ENCODE measurements at regions not wholly inside any gene's neighbourhood (a gene's known extent, or its start where the extent isn't known, plus 50 kb on each side); places are given as distances from the start of the nearest gene placed in this dataset.

GRCh38 chr10:4473977-4474376, 352.0 kb upstream of the AKR1E2 start:
- Histone ChIP-seq H3K36me3 (ENCODE audit: insufficient read depth, low read length) (no peaks in the 10 kb centered on the region), H3K27me3 (ENCODE audit: control insufficient read depth, insufficient read depth, low read length) (no peaks in the 10 kb centered on the region), H3K4me1 (ENCODE audit: control insufficient read depth, insufficient read depth, low read length) (peaks cover 6% of the 10 kb centered on the region), H3K4me2 (ENCODE audit: low read length) (no peak overlapping the region), H3K9ac (ENCODE audit: low read depth, low read length) (no peak overlapping the region), H3K4me3 (ENCODE audit: low read length) (no peak overlapping the region), H3K9me3 (replicated peaks; ENCODE audit: low read length) (no peaks in the 10 kb centered on the region)

- H3K9me3 ChIP-seq (replicated peaks; ENCODE audit: low read length) = no peaks in the 10 kb centered on the region
- no peaks in the 10 kb centered on the region for H3K27me3 ChIP-seq (ENCODE audit: control insufficient read depth, insufficient read depth, low read length)
- no peak overlapping the region for H3K4me2 ChIP-seq (ENCODE audit: low read length)
- no peaks in the 10 kb centered on the region for H3K36me3 ChIP-seq (ENCODE audit: insufficient read depth, low read length)
- peaks cover 6% of the 10 kb centered on the region for H3K4me1 ChIP-seq (ENCODE audit: control insufficient read depth, insufficient read depth, low read length)
- no peak overlapping the region for H3K9ac ChIP-seq (ENCODE audit: low read depth, low read length)
- no peak overlapping the region for H3K4me3 ChIP-seq (ENCODE audit: low read length)
These were observed 353.7 kb upstream of the AKR1E2 start for GRCh38 chr10:4472190-4472904.

- Histone ChIP-seq H3K4me3 (ENCODE audit: low read length) (no peak overlapping the region), H3K9me3 (replicated peaks; ENCODE audit: low read length) (no peaks in the 10 kb centered on the region), H3K9ac (ENCODE audit: low read depth, low read length) (no peak overlapping the region), H3K36me3 (ENCODE audit: insufficient read depth, low read length) (no peaks in the 10 kb centered on the region), H3K27me3 (ENCODE audit: control insufficient read depth, insufficient read depth, low read length) (no peaks in the 10 kb centered on the region), H3K4me1 (ENCODE audit: control insufficient read depth, insufficient read depth, low read length) (peaks cover 6% of the 10 kb centered on the region), H3K4me2 (ENCODE audit: low read length) (peak overlapping the region; percentile 26)
These were observed 355.7 kb upstream of the AKR1E2 start for GRCh38 chr10:4470231-4470835.

- Histone ChIP-seq H3K9me3 (replicated peaks; ENCODE audit: low read length) (no peaks in the 10 kb centered on the region), H3K4me2 (ENCODE audit: low read length) (no peak overlapping the region), H3K27me3 (ENCODE audit: control insufficient read depth, insufficient read depth, low read length) (no peaks in the 10 kb centered on the region), H3K4me1 (ENCODE audit: control insufficient read depth, insufficient read depth, low read length) (peaks cover 6% of the 10 kb centered on the region), H3K9ac (ENCODE audit: low read depth, low read length) (no peak overlapping the region), H3K36me3 (ENCODE audit: insufficient read depth, low read length) (no peaks in the 10 kb centered on the region), H3K4me3 (ENCODE audit: low read length) (no peak overlapping the region)
These were observed 358.5 kb upstream of the AKR1E2 start for GRCh38 chr10:4467481-4467880.

- Histone ChIP-seq H3K4me2 (ENCODE audit: low read length) (no peak overlapping the region), H3K4me1 (ENCODE audit: control insufficient read depth, insufficient read depth, low read length) (no peaks in the 10 kb centered on the region), H3K9me3 (replicated peaks; ENCODE audit: low read length) (no peaks in the 10 kb centered on the region), H3K4me3 (ENCODE audit: low read length) (no peak overlapping the region), H3K36me3 (ENCODE audit: insufficient read depth, low read length) (no peaks in the 10 kb centered on the region), H3K27me3 (ENCODE audit: control insufficient read depth, insufficient read depth, low read length) (no peaks in the 10 kb centered on the region), H3K9ac (ENCODE audit: low read depth, low read length) (no peak overlapping the region)
These were observed 365.7 kb upstream of the AKR1E2 start for GRCh38 chr10:4460267-4460666.

- H3K4me3 ChIP-seq (ENCODE audit: low read length) = no peak overlapping the region
- no peaks in the 10 kb centered on the region for H3K27me3 ChIP-seq (ENCODE audit: control insufficient read depth, insufficient read depth, low read length)
- H3K4me2 ChIP-seq (ENCODE audit: low read length) = no peak overlapping the region
- no peak overlapping the region for H3K9ac ChIP-seq (ENCODE audit: low read depth, low read length)
- no peaks in the 10 kb centered on the region for H3K4me1 ChIP-seq (ENCODE audit: control insufficient read depth, insufficient read depth, low read length)
- H3K36me3 ChIP-seq (ENCODE audit: insufficient read depth, low read length) = no peaks in the 10 kb centered on the region
- no peaks in the 10 kb centered on the region for H3K9me3 ChIP-seq (replicated peaks; ENCODE audit: low read length)
These were observed 366.5 kb upstream of the AKR1E2 start for GRCh38 chr10:4459531-4459930.

GRCh38 chr10:4457597-4457996, 368.4 kb upstream of the AKR1E2 start:
- no peak overlapping the region for H3K9ac ChIP-seq (ENCODE audit: low read depth, low read length)
- no peaks in the 10 kb centered on the region for H3K27me3 ChIP-seq (ENCODE audit: control insufficient read depth, insufficient read depth, low read length)
- H3K36me3 ChIP-seq (ENCODE audit: insufficient read depth, low read length) = no peaks in the 10 kb centered on the region
- H3K9me3 ChIP-seq (replicated peaks; ENCODE audit: low read length) = no peaks in the 10 kb centered on the region
- H3K4me3 ChIP-seq (ENCODE audit: low read length) = no peak overlapping the region
- no peak overlapping the region for H3K4me2 ChIP-seq (ENCODE audit: low read length)
- no peaks in the 10 kb centered on the region for H3K4me1 ChIP-seq (ENCODE audit: control insufficient read depth, insufficient read depth, low read length)

GRCh38 chr10:4456776-4457175, 369.2 kb upstream of the AKR1E2 start:
- no peaks in the 10 kb centered on the region for H3K36me3 ChIP-seq (ENCODE audit: insufficient read depth, low read length)
- H3K9me3 ChIP-seq (replicated peaks; ENCODE audit: low read length) = no peaks in the 10 kb centered on the region
- H3K9ac ChIP-seq (ENCODE audit: low read depth, low read length) = no peak overlapping the region
- no peak overlapping the region for H3K4me3 ChIP-seq (ENCODE audit: low read length)
- no peaks in the 10 kb centered on the region for H3K4me1 ChIP-seq (ENCODE audit: control insufficient read depth, insufficient read depth, low read length)
- H3K4me2 ChIP-seq (ENCODE audit: low read length) = no peak overlapping the region
- no peaks in the 10 kb centered on the region for H3K27me3 ChIP-seq (ENCODE audit: control insufficient read depth, insufficient read depth, low read length)

GRCh38 chr10:4456279-4456678, 369.7 kb upstream of the AKR1E2 start:
- H3K4me1 ChIP-seq (ENCODE audit: control insufficient read depth, insufficient read depth, low read length) = no peaks in the 10 kb centered on the region

GRCh38 chr10:4453950-4454349, 372.1 kb upstream of the AKR1E2 start:
- no peaks in the 10 kb centered on the region for H3K36me3 ChIP-seq (ENCODE audit: insufficient read depth, low read length)
- H3K4me3 ChIP-seq (ENCODE audit: low read length) = no peak overlapping the region
- no peaks in the 10 kb centered on the region for H3K9me3 ChIP-seq (replicated peaks; ENCODE audit: low read length)
- peaks cover 5% of the 10 kb centered on the region for H3K4me1 ChIP-seq (ENCODE audit: control insufficient read depth, insufficient read depth, low read length)
- no peaks in the 10 kb centered on the region for H3K27me3 ChIP-seq (ENCODE audit: control insufficient read depth, insufficient read depth, low read length)
- H3K9ac ChIP-seq (ENCODE audit: low read depth, low read length) = no peak overlapping the region
- H3K4me2 ChIP-seq (ENCODE audit: low read length) = no peak overlapping the region

More at GRCh38 chr10:4456279-4456678, 369.7 kb upstream of the AKR1E2 start:
- Histone ChIP-seq H3K9me3 (replicated peaks; ENCODE audit: low read length) (no peaks in the 10 kb centered on the region), H3K4me3 (ENCODE audit: low read length) (no peak overlapping the region), H3K27me3 (ENCODE audit: control insufficient read depth, insufficient read depth, low read length) (no peaks in the 10 kb centered on the region), H3K9ac (ENCODE audit: low read depth, low read length) (no peak overlapping the region), H3K4me2 (ENCODE audit: low read length) (no peak overlapping the region), H3K36me3 (ENCODE audit: insufficient read depth, low read length) (no peaks in the 10 kb centered on the region)

GRCh38 chr10:4453276-4453675, 372.7 kb upstream of the AKR1E2 start:
- H3K9me3 ChIP-seq (replicated peaks; ENCODE audit: low read length) = no peaks in the 10 kb centered on the region
- no peak overlapping the region for H3K4me2 ChIP-seq (ENCODE audit: low read length)
- H3K36me3 ChIP-seq (ENCODE audit: insufficient read depth, low read length) = no peaks in the 10 kb centered on the region
- no peaks in the 10 kb centered on the region for H3K27me3 ChIP-seq (ENCODE audit: control insufficient read depth, insufficient read depth, low read length)
- H3K4me3 ChIP-seq (ENCODE audit: low read length) = no peak overlapping the region
- H3K4me1 ChIP-seq (ENCODE audit: control insufficient read depth, insufficient read depth, low read length) = peaks cover 5% of the 10 kb centered on the region
- no peak overlapping the region for H3K9ac ChIP-seq (ENCODE audit: low read depth, low read length)

Measured in skeletal muscle satellite cell (primary cell).